Right lobe of liver (tissue), 4 donors: ENCODE measurements at regions not wholly inside any gene's neighbourhood (a gene's known extent, or its start where the extent isn't known, plus 50 kb on each side); places are given as distances from the start of the nearest gene placed in this dataset.

Experiments
- POLR2A ChIP-seq: fragments of 450-650 bp; IDR thresholded peaks from one replicate; pipeline ENCODE4 v1.6.1; 2017; ENCODE audit warnings: antibody characterized with exemption, mild to moderate bottlenecking
- TF ChIP-seq, protein P1 (sequence below), 4 donors: fragments of 200-600 bp in 3 of 4; fragments of 450-650 bp in 1 of 4; IDR thresholded peaks; one replicate each; pipeline versions ENCODE4 v1.5.1 to v1.8.0; 2016 to 2022; ENCODE audit warnings: antibody characterized with exemption in 4 of 4, mild to moderate bottlenecking in 2 of 4
- donor health status: DM: no; HTN: no; CAD: no.
- donor health status: DM: no; HTN: no; CAD: no.
- donor health status: DM: no; HTN: yes; CAD: no.

- TF ChIP-seq, protein P1, sequence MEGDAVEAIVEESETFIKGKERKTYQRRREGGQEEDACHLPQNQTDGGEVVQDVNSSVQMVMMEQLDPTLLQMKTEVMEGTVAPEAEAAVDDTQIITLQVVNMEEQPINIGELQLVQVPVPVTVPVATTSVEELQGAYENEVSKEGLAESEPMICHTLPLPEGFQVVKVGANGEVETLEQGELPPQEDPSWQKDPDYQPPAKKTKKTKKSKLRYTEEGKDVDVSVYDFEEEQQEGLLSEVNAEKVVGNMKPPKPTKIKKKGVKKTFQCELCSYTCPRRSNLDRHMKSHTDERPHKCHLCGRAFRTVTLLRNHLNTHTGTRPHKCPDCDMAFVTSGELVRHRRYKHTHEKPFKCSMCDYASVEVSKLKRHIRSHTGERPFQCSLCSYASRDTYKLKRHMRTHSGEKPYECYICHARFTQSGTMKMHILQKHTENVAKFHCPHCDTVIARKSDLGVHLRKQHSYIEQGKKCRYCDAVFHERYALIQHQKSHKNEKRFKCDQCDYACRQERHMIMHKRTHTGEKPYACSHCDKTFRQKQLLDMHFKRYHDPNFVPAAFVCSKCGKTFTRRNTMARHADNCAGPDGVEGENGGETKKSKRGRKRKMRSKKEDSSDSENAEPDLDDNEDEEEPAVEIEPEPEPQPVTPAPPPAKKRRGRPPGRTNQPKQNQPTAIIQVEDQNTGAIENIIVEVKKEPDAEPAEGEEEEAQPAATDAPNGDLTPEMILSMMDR (IDR thresholded peaks at IDR 0.05), result no peak
- TF ChIP-seq POLR2A, result no peak
Measured at GRCh38 chr5:8561854-8562253, 692.9 kb downstream of the MTRR start.
